B cell (primary cell): ENCODE measurements at regions not wholly inside any gene's neighbourhood (a gene's known extent, or its start where the extent isn't known, plus 50 kb on each side); places are given as distances from the start of the nearest gene placed in this dataset.

Experiments
- EZH2 ChIP-seq: IDR thresholded peaks from 2 replicates; pipeline ENCODE4 v1.6.1; 2012; ENCODE audit warnings: borderline replicate concordance, low read depth, mild to moderate bottlenecking, moderate library complexity, low read length; ENCODE audit not compliant: insufficient read depth, poor library complexity, severe bottlenecking
- TF ChIP-seq, protein P1 (sequence below): fragments of 200-600 bp; IDR thresholded peaks from one replicate; pipeline ENCODE4 v1.8.0; 2022; ENCODE audit warnings: antibody characterized with exemption, mild to moderate bottlenecking

GRCh38 chr5:160961761-160962160 is 109.8 kb upstream of the ATP10B start:
- TF ChIP-seq EZH2: no peak
- TF ChIP-seq, protein P1, sequence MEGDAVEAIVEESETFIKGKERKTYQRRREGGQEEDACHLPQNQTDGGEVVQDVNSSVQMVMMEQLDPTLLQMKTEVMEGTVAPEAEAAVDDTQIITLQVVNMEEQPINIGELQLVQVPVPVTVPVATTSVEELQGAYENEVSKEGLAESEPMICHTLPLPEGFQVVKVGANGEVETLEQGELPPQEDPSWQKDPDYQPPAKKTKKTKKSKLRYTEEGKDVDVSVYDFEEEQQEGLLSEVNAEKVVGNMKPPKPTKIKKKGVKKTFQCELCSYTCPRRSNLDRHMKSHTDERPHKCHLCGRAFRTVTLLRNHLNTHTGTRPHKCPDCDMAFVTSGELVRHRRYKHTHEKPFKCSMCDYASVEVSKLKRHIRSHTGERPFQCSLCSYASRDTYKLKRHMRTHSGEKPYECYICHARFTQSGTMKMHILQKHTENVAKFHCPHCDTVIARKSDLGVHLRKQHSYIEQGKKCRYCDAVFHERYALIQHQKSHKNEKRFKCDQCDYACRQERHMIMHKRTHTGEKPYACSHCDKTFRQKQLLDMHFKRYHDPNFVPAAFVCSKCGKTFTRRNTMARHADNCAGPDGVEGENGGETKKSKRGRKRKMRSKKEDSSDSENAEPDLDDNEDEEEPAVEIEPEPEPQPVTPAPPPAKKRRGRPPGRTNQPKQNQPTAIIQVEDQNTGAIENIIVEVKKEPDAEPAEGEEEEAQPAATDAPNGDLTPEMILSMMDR: no peak
